H1 (cell line): ENCODE measurements at regions not wholly inside any gene's neighbourhood (a gene's known extent, or its start where the extent isn't known, plus 50 kb on each side); places are given as distances from the start of the nearest gene placed in this dataset.

Source experiments
- CTCF ChIA-PET: fragments of 300-600 bp; sonication (Branson Sonifier 250); formaldehyde crosslinking; loops from one replicate; lab custom pipeline; 2021; ENCODE audit not compliant: partially characterized antibody; lab: Charles Lee
- POLR2A ChIA-PET: fragments of 300-600 bp; sonication (Branson Sonifier 250); formaldehyde crosslinking; loops from one replicate; lab custom pipeline; 2021; ENCODE audit warnings: inconsistent platforms; ENCODE audit not compliant: partially characterized antibody; lab: Charles Lee
- DNase-seq, 2 experiments: peaks; one replicate each; pipeline versions ENCODE4 v3.0.0 to v3.0.0-alpha.2; 2010 to 2022; ENCODE audit warnings: low spot score in 2 of 2, low read depth in 1 of 2, mixed read lengths in 1 of 2
- FAIRE-seq: peaks from 2 replicates; lab custom pipeline; 2011; peaks lifted over from hg19 to GRCh38; lab: Jason Lieb, UNC
- H2AFZ ChIP-seq: 2 replicates; pipeline ENCODE4 v1.8.1; 2012; ENCODE audit warnings: low read length, inconsistent platforms
- H2AK5ac ChIP-seq: 2 replicates; pipeline ENCODE4 v1.6.1; 2013; ENCODE audit warnings: low read depth, low read length
- H2BK120ac ChIP-seq: replicated peaks from 2 replicates; pipeline ENCODE3; 2013; ENCODE audit warnings: low read depth, low read length, inconsistent platforms
- H2BK12ac ChIP-seq: 2 replicates; pipeline ENCODE4 v1.6.1; 2013; ENCODE audit warnings: low read depth, low read length
- H2BK15ac ChIP-seq: 2 replicates; pipeline ENCODE4 v1.6.1; 2013; ENCODE audit warnings: low read length
- H2BK20ac ChIP-seq: 2 replicates; pipeline ENCODE4 v1.6.1; 2013; ENCODE audit warnings: low read length
- H2BK5ac ChIP-seq: 2 replicates; pipeline ENCODE4 v1.6.1; 2013; ENCODE audit warnings: low read depth, low read length
- H3K14ac ChIP-seq: 2 replicates; pipeline ENCODE4 v1.6.1; 2013; ENCODE audit warnings: inconsistent platforms; ENCODE audit not compliant: insufficient read length
- H3K18ac ChIP-seq: 2 replicates; pipeline ENCODE4 v1.6.1; 2013; ENCODE audit warnings: low read length; ENCODE audit errors: extremely low read depth
- H3K23ac ChIP-seq: 2 replicates; pipeline ENCODE4 v1.6.1; 2013; ENCODE audit warnings: inconsistent platforms; ENCODE audit not compliant: insufficient read length
- H3K23me2 ChIP-seq: 2 replicates; pipeline ENCODE4 v1.6.1; 2013; ENCODE audit warnings: low read depth, low read length
- H3K27ac ChIP-seq: 2 replicates; pipeline ENCODE4 v1.6.1; 2011; ENCODE audit warnings: low read depth, low read length, inconsistent platforms
- H3K27me3 ChIP-seq, 4 experiments: replicated peaks in 1 of 4; 1 replicate in 1 of 4; 2 replicates in 3 of 4; pipeline versions ENCODE4 v1.6.1 to v1.8.1; 2011 to 2013; ENCODE audit warnings: low read length in 3 of 4, mild to moderate bottlenecking in 3 of 4, inconsistent platforms in 2 of 4, mixed read lengths in 2 of 4, moderate library complexity in 1 of 4; ENCODE audit not compliant: control insufficient read depth in 3 of 4, insufficient read depth in 3 of 4; ENCODE audit errors: extremely low read depth in 1 of 4
- H3K36me3 ChIP-seq, 4 experiments: 2 replicates each; pipeline versions ENCODE4 v1.6.1 to v1.8.1; 2011 to 2013; ENCODE audit warnings: mild to moderate bottlenecking in 4 of 4, low read length in 3 of 4, moderate library complexity in 2 of 4, control low read depth in 1 of 4, inconsistent platforms in 1 of 4; ENCODE audit not compliant: insufficient read depth in 4 of 4, control insufficient read depth in 2 of 4
- H3K4ac ChIP-seq: replicated peaks from 2 replicates; pipeline ENCODE3; 2013; ENCODE audit warnings: low read length, low read depth, mixed read lengths, inconsistent platforms; ENCODE audit not compliant: insufficient read length
- H3K4me1 ChIP-seq, 4 experiments: replicated peaks in 1 of 4; 1 replicate in 1 of 4; 2 replicates in 3 of 4; pipeline versions ENCODE4 v1.6.1 to v1.8.1; 2011 to 2013; ENCODE audit warnings: low read length in 3 of 4, inconsistent platforms in 2 of 4, mixed read lengths in 1 of 4; ENCODE audit not compliant: insufficient read depth in 4 of 4, control insufficient read depth in 3 of 4
- H3K4me2 ChIP-seq, 2 experiments: 2 replicates each; pipeline versions ENCODE4 v1.6.1 to v1.8.1; 2011 to 2013; ENCODE audit warnings: low read depth in 2 of 2, low read length in 2 of 2, control low read depth in 1 of 2, inconsistent platforms in 1 of 2, mild to moderate bottlenecking in 1 of 2; ENCODE audit not compliant: insufficient read depth in 1 of 2
- H3K4me3 ChIP-seq, 4 experiments: fragments of 200-600, 300-600 bp in 1 of 4; sonication (generic), shearing (Covaris generic), sonication (Bioruptor Twin) in 1 of 4; 2 replicates each; pipeline versions ENCODE4 v1.5.1 to v1.8.1; 2011 to 2016; ENCODE audit warnings: low read length in 4 of 4, low read depth in 3 of 4, control low read depth in 2 of 4, inconsistent platforms in 2 of 4, mild to moderate bottlenecking in 2 of 4, mixed read lengths in 1 of 4, moderate library complexity in 1 of 4; ENCODE audit not compliant: insufficient read depth in 2 of 4; ENCODE audit errors: extremely low read depth in 1 of 4
- H3K56ac ChIP-seq: replicated peaks from 2 replicates; pipeline ENCODE3; 2013; ENCODE audit warnings: low read depth, mild to moderate bottlenecking, mixed read lengths, low read length, inconsistent platforms; ENCODE audit not compliant: insufficient read length
- H3K79me1 ChIP-seq: 2 replicates; pipeline ENCODE4 v1.6.1; 2013; ENCODE audit warnings: low read depth, low read length, control low read depth
- H3K79me2 ChIP-seq, 2 experiments: 2 replicates each; pipeline versions ENCODE4 v1.6.1 to v1.8.1; 2012 to 2013; ENCODE audit warnings: low read length in 2 of 2, mild to moderate bottlenecking in 2 of 2, inconsistent platforms in 1 of 2; ENCODE audit not compliant: insufficient read depth in 2 of 2, control insufficient read depth in 1 of 2
- H3K9ac ChIP-seq, 4 experiments: replicated peaks in 1 of 4; 1 replicate in 1 of 4; 2 replicates in 3 of 4; pipeline versions ENCODE4 v1.6.1 to v1.8.1; 2011 to 2013; ENCODE audit warnings: low read depth in 3 of 4, low read length in 3 of 4, control low read depth in 2 of 4, mild to moderate bottlenecking in 2 of 4, moderate library complexity in 2 of 4, inconsistent platforms in 1 of 4; ENCODE audit errors: extremely low read depth in 1 of 4
- H3K9me3 ChIP-seq, 2 experiments: 2 replicates each; pipeline versions ENCODE4 v1.6.1 to v1.8.1; 2012 to 2013; ENCODE audit warnings: mild to moderate bottlenecking in 2 of 2, moderate library complexity in 2 of 2, control low read depth in 1 of 2, inconsistent platforms in 1 of 2, low read depth in 1 of 2, low read length in 1 of 2, mixed read lengths in 1 of 2; ENCODE audit not compliant: insufficient read depth in 2 of 2
- H4K20me1 ChIP-seq, 2 experiments: replicated peaks in 1 of 2; 2 replicates each; pipeline versions ENCODE3 to v1.8.1; 2011 to 2013; ENCODE audit warnings: inconsistent platforms in 2 of 2, low read length in 2 of 2, mild to moderate bottlenecking in 1 of 2; ENCODE audit not compliant: insufficient read depth in 2 of 2, control insufficient read depth in 1 of 2
- H4K5ac ChIP-seq: 2 replicates; pipeline ENCODE4 v1.6.1; 2013; ENCODE audit warnings: low read length, low read depth, mixed read lengths, inconsistent platforms; ENCODE audit not compliant: insufficient read length
- H4K8ac ChIP-seq: 2 replicates; pipeline ENCODE4 v1.8.0; 2013; ENCODE audit warnings: mild to moderate bottlenecking, moderate library complexity, low read length, inconsistent platforms; ENCODE audit not compliant: insufficient read depth; ENCODE audit errors: extremely low read depth
- H4K91ac ChIP-seq: replicated peaks from 2 replicates; pipeline ENCODE3; 2013; ENCODE audit warnings: low read length, mixed read lengths, inconsistent platforms; ENCODE audit not compliant: insufficient read length
- BRCA1 ChIP-seq: IDR thresholded peaks from 2 replicates; pipeline ENCODE4 v1.6.1; 2012; ENCODE audit warnings: low read depth, low read length, improper control_type of control experiment
- CTCF ChIP-seq, 3 experiments: IDR thresholded peaks; 1 replicate in 2 of 3; 2 replicates in 1 of 3; pipeline versions ENCODE4 v1.5.1 to v1.6.1; 2011; ENCODE audit warnings: low read length in 3 of 3, mild to moderate bottlenecking in 3 of 3, inconsistent platforms in 2 of 3, low read depth in 1 of 3, moderate library complexity in 1 of 3; ENCODE audit not compliant: insufficient read depth in 1 of 3; ENCODE audit errors: control extremely low read depth in 1 of 3
- EGR1 ChIP-seq: IDR thresholded peaks from 2 replicates; pipeline ENCODE4 v1.6.1; 2011; ENCODE audit warnings: low read depth, low read length, borderline replicate concordance
- POLR2AphosphoS5 ChIP-seq: IDR thresholded peaks from 2 replicates; pipeline ENCODE4 v1.6.1; 2011; ENCODE audit warnings: low read depth, low read length
- TBP ChIP-seq: IDR thresholded peaks from 2 replicates; pipeline ENCODE4 v1.6.1; 2011; ENCODE audit warnings: low read depth, low read length, improper control_type of control experiment
- WGBS, 2 experiments: shearing (Covaris generic) in 1 of 2; methylation state at CpG; one replicate each; pipeline versions ENCODE4 v1.1.6 to v1.1.7; 2013 to 2015; ENCODE audit warnings: low lambda C conversion rate in 2 of 2, mixed read lengths in 2 of 2, inconsistent platforms in 1 of 2, low coverage in 1 of 2, missing lambda C conversion rate in 1 of 2; ENCODE audit not compliant: insufficient replicate concordance in 2 of 2, insufficient coverage in 1 of 2, insufficient read length in 1 of 2; ENCODE audit errors: extremely low coverage in 1 of 2, missing lambda C conversion rate in 1 of 2; 5-methylcytosine and 5-hydroxymethylcytosine counted together

- H2BK5ac ChIP-seq: no peak overlapping the region
- H3K4me2 ChIP-seq: no peak overlapping the region
- peaks cover 13 to 53% of the 10 kb centered on the region in 2 experiments for H3K9me3 ChIP-seq
- no peaks in the 10 kb centered on the region for H3K36me3 ChIP-seq
- H3K79me2 ChIP-seq: no peaks in the 10 kb centered on the region
- WGBS, 2 experiments: 87% methylated on average over 13 of the region's 13 CpGs; no CpG with 5 or more reads in 1 of the 2 experiments
- no peak overlapping the region for H3K56ac ChIP-seq
- H3K23ac ChIP-seq: no peak overlapping the region
- no peaks in the 10 kb centered on the region for H3K27me3 ChIP-seq
- no peak overlapping the region for H4K5ac ChIP-seq
- no peak overlapping the region for H3K27ac ChIP-seq
- no peak overlapping the region for H4K91ac ChIP-seq
- FAIRE-seq (no peak), DNase-seq (no peak)
- no peak overlapping the region for H2AK5ac ChIP-seq
- no peak overlapping the region for H2BK20ac ChIP-seq
- no peak overlapping the region for H3K4me3 ChIP-seq
- POLR2A ChIA-PET: no interaction called here
- H3K4me1 ChIP-seq: no peaks in the 10 kb centered on the region
- TF ChIP-seq CTCF (IDR thresholded peaks at IDR 0.05; ENCODE audit: control extremely low read depth in 1 of 3, insufficient read depth in 1 of 3, low read depth in 1 of 3, low read length in 3 of 3): no peak
- no peak for TF ChIP-seq POLR2AphosphoS5
- TF ChIP-seq EGR1: no peak
- TF ChIP-seq BRCA1: no peak
- no peak for TF ChIP-seq TBP
- no peak overlapping the region for H2BK12ac ChIP-seq
- no peaks in the 10 kb centered on the region for H3K79me1 ChIP-seq
- no peak overlapping the region for H2AFZ ChIP-seq
- no peak overlapping the region for H3K9ac ChIP-seq
- H4K20me1 ChIP-seq: no peaks in the 10 kb centered on the region
- H2BK15ac ChIP-seq: no peak overlapping the region
- CTCF ChIA-PET: no interaction called here
- H3K23me2 ChIP-seq: no peaks in the 10 kb centered on the region
- H4K8ac ChIP-seq: no peak overlapping the region
- H2BK120ac ChIP-seq: no peak overlapping the region
- H3K18ac ChIP-seq: no peak overlapping the region
- no peak overlapping the region for H3K14ac ChIP-seq
- no peak overlapping the region for H3K4ac ChIP-seq
Measured at GRCh38 chr1:4462831-4463484, 191.5 kb upstream of the AJAP1 start.
